Uterus (tissue), 2 donors: ENCODE measurements at regions not wholly inside any gene's neighbourhood (a gene's known extent, or its start where the extent isn't known, plus 50 kb on each side); places are given as distances from the start of the nearest gene placed in this dataset.

ENCODE experiments used
- POLR2A ChIP-seq, 2 donors: fragments of 450-650 bp; IDR thresholded peaks; one replicate each; pipeline ENCODE4 v1.6.1; 2016; ENCODE audit warnings: antibody characterized with exemption in 2 of 2, mild to moderate bottlenecking in 1 of 2, moderate library complexity in 1 of 2
- TF ChIP-seq, protein P1 (sequence below), 4 experiments: fragments of 200-600 bp in 2 of 4; fragments of 450-650 bp in 2 of 4; sonication (generic) in 2 of 4; IDR thresholded peaks; one replicate each; pipeline ENCODE4 v1.5.1; 2016 to 2019; ENCODE audit warnings: antibody characterized with exemption in 4 of 4, mild to moderate bottlenecking in 2 of 4, moderate library complexity in 1 of 4

GRCh38 chrX:114334473-114334982, 249.4 kb upstream of the HTR2C start:
- TF ChIP-seq, protein P1, sequence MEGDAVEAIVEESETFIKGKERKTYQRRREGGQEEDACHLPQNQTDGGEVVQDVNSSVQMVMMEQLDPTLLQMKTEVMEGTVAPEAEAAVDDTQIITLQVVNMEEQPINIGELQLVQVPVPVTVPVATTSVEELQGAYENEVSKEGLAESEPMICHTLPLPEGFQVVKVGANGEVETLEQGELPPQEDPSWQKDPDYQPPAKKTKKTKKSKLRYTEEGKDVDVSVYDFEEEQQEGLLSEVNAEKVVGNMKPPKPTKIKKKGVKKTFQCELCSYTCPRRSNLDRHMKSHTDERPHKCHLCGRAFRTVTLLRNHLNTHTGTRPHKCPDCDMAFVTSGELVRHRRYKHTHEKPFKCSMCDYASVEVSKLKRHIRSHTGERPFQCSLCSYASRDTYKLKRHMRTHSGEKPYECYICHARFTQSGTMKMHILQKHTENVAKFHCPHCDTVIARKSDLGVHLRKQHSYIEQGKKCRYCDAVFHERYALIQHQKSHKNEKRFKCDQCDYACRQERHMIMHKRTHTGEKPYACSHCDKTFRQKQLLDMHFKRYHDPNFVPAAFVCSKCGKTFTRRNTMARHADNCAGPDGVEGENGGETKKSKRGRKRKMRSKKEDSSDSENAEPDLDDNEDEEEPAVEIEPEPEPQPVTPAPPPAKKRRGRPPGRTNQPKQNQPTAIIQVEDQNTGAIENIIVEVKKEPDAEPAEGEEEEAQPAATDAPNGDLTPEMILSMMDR (IDR thresholded peaks at IDR 0.05) = no peak
- TF ChIP-seq POLR2A (IDR thresholded peaks at IDR 0.05) = no peak
